HG03196 (cell line): ENCODE measurements at regions not wholly inside any gene's neighbourhood (a gene's known extent, or its start where the extent isn't known, plus 50 kb on each side); places are given as distances from the start of the nearest gene placed in this dataset.

Experiments used
- ATAC-seq: cut with Tn5 transposase; IDR thresholded peaks from one replicate; pipeline ENCODE4 v1.9.1; 2021; ENCODE audit not compliant: unreplicated experiment

- no peak for ATAC-seq
Observed at GRCh38 chr13:31441800-31442510, 242.2 kb downstream of the B3GLCT start.

GRCh38 chr13:31442571-31442970, 242.8 kb downstream of the B3GLCT start:
- no peak for ATAC-seq

GRCh38 chr13:31444266-31444856, 244.6 kb downstream of the B3GLCT start:
- no peak for ATAC-seq

GRCh38 chr13:31452525-31452924, 252.8 kb downstream of the B3GLCT start:
- no peak for ATAC-seq

- ATAC-seq = no peak
Observed at GRCh38 chr13:31455581-31455980, 255.8 kb downstream of the B3GLCT start.

- ATAC-seq = no peak
Observed at GRCh38 chr13:31456056-31456455, 256.3 kb downstream of the B3GLCT start.

- no peak for ATAC-seq
Observed at GRCh38 chr13:31460061-31460460, 260.3 kb downstream of the B3GLCT start.

- ATAC-seq = no peak
Observed at GRCh38 chr13:31461923-31462322, 262.1 kb downstream of the B3GLCT start.

- no peak for ATAC-seq
Observed at GRCh38 chr13:31462766-31463165, 263.0 kb downstream of the B3GLCT start.

GRCh38 chr13:31468114-31468902, 268.5 kb downstream of the B3GLCT start:
- no peak for ATAC-seq

GRCh38 chr13:31469377-31469776, 269.6 kb downstream of the B3GLCT start:
- ATAC-seq = no peak

- ATAC-seq = no peak
Observed at GRCh38 chr13:31476266-31476665, 263.1 kb upstream of the RXFP2 start.

- no peak for ATAC-seq
Observed at GRCh38 chr13:31476753-31477152, 262.6 kb upstream of the RXFP2 start.

GRCh38 chr13:31477961-31478360, 261.4 kb upstream of the RXFP2 start:
- no peak for ATAC-seq

- no peak for ATAC-seq
Observed at GRCh38 chr13:31485183-31485582, 254.1 kb upstream of the RXFP2 start.

- no peak for ATAC-seq
Observed at GRCh38 chr13:31485651-31486051, 253.7 kb upstream of the RXFP2 start.

GRCh38 chr13:31495336-31495735, 244.0 kb upstream of the RXFP2 start:
- no peak for ATAC-seq

GRCh38 chr13:31499274-31499673, 240.1 kb upstream of the RXFP2 start:
- ATAC-seq = no peak

GRCh38 chr13:31503626-31504025, 235.7 kb upstream of the RXFP2 start:
- no peak for ATAC-seq

GRCh38 chr13:31504918-31505317, 234.4 kb upstream of the RXFP2 start:
- ATAC-seq = no peak

- ATAC-seq = no peak
Observed at GRCh38 chr13:31512331-31512730, 227.0 kb upstream of the RXFP2 start.

- no peak for ATAC-seq
Observed at GRCh38 chr13:31514932-31515331, 224.4 kb upstream of the RXFP2 start.
